K562 (cell line): ENCODE measurements at regions not wholly inside any gene's neighbourhood (a gene's known extent, or its start where the extent isn't known, plus 50 kb on each side); places are given as distances from the start of the nearest gene placed in this dataset.

Experiments
- ATAC-seq: fragments of 200-7000 bp; cut with Tn5 transposase; 3 replicates; pipeline ENCODE4 v1.9.1; 2020; ENCODE audit warnings: moderate library complexity
- BruUV-seq: library from RNA; stranded (reverse); fragments of 400-500 nt; replicated peaks from 2 replicates; lab custom pipeline; 2021; lab: Mats Ljungman, UMichigan
- CTCF ChIA-PET: fragments of 300-600 bp; formaldehyde crosslinking; extraction: SDS; loops from one replicate; lab custom pipeline; 2021; ENCODE audit warnings: low intra/inter-chr PET ratio; lab: Yijun Ruan, JAX
- POLR2A ChIA-PET: fragments of 300-600, 350-650 bp; sonication (Branson Sonifier 250); formaldehyde crosslinking; extraction: SDS; loops from one replicate; lab custom pipeline; 2021; ENCODE audit warnings: antibody characterized with exemption, inconsistent platforms; lab: Yijun Ruan, JAX
- DNase-seq, 4 experiments: peaks; one replicate each; pipeline versions ENCODE4 v3.0.0 to v3.0.0-alpha.2; 2011 to 2018; ENCODE audit warnings: low spot score in 3 of 4, mixed read lengths in 3 of 4; ENCODE audit errors: extremely low read depth in 1 of 4
- FAIRE-seq: peaks from 2 replicates; lab custom pipeline; 2011; peaks lifted over from hg19 to GRCh38; lab: Jason Lieb, UNC
- H2AFZ ChIP-seq: 2 replicates; pipeline ENCODE4 v1.6.0; 2011; ENCODE audit warnings: low read depth, low read length, control low read depth, inconsistent platforms
- H3K27ac ChIP-seq: fragments of 200-600 bp; 3 replicates; pipeline ENCODE4 v1.8.0; 2011; ENCODE audit warnings: low read depth, mild to moderate bottlenecking, control low read depth, inconsistent platforms, low read length, moderate library complexity, mixed read lengths; ENCODE audit errors: extremely low read depth
- H3K27me3 ChIP-seq, 2 experiments: fragments of 300-600 bp in 1 of 2; 2 replicates in 1 of 2; 3 replicates in 1 of 2; pipeline versions ENCODE4 v1.6.0 to v1.8.0; 2011; ENCODE audit warnings: inconsistent platforms in 2 of 2, low read length in 2 of 2, mild to moderate bottlenecking in 1 of 2, mixed read lengths in 1 of 2, moderate library complexity in 1 of 2; ENCODE audit not compliant: control insufficient read depth in 2 of 2, insufficient read depth in 2 of 2
- H3K36me3 ChIP-seq: fragments of 300-600 bp; 3 replicates; pipeline ENCODE4 v1.8.0; 2011; ENCODE audit warnings: mild to moderate bottlenecking, low read length, inconsistent platforms; ENCODE audit not compliant: control insufficient read depth, insufficient read depth
- H3K4me1 ChIP-seq, 2 experiments: fragments of 200-600 bp in 1 of 2; replicated peaks in 1 of 2; 2 replicates in 1 of 2; 3 replicates in 1 of 2; pipeline versions ENCODE4 v1.5.1 to v1.8.0; 2011; ENCODE audit warnings: inconsistent platforms in 2 of 2, low read length in 2 of 2, mild to moderate bottlenecking in 1 of 2, mixed read lengths in 1 of 2, moderate library complexity in 1 of 2; ENCODE audit not compliant: control insufficient read depth in 2 of 2, insufficient read depth in 2 of 2
- H3K4me2 ChIP-seq: 2 replicates; pipeline ENCODE4 v1.6.1; 2011; ENCODE audit warnings: low read length, control low read depth, inconsistent platforms, mixed read lengths; ENCODE audit not compliant: insufficient read depth
- H3K4me3 ChIP-seq: fragments of 200-600 bp; sonication (generic), shearing (Covaris generic); 2 replicates; pipeline ENCODE4 v1.5.1; 2016; ENCODE audit warnings: control low read depth, inconsistent platforms
- H3K79me2 ChIP-seq: fragments of 200-600 bp; 3 replicates; pipeline ENCODE4 v1.8.0; 2011; ENCODE audit warnings: low read length, inconsistent platforms; ENCODE audit not compliant: control insufficient read depth, insufficient read depth
- H3K9ac ChIP-seq, 2 experiments: 2 replicates each; pipeline versions ENCODE4 v1.6.0 to v1.6.1; 2011; ENCODE audit warnings: low read depth in 2 of 2, low read length in 2 of 2, control low read depth in 1 of 2, inconsistent platforms in 1 of 2, mild to moderate bottlenecking in 1 of 2, mixed read lengths in 1 of 2; ENCODE audit not compliant: insufficient read depth in 1 of 2
- H3K9me1 ChIP-seq: one replicate; pipeline ENCODE4 v1.6.0; 2011; ENCODE audit warnings: inconsistent platforms, mild to moderate bottlenecking, low read length, moderate library complexity; ENCODE audit not compliant: control insufficient read depth, insufficient read depth
- H3K9me3 ChIP-seq: replicated peaks from 2 replicates; pipeline ENCODE4 v1.5.1; 2011; ENCODE audit warnings: low read depth, low read length, inconsistent platforms; ENCODE audit not compliant: control insufficient read depth, insufficient read depth
- H4K20me1 ChIP-seq: replicated peaks from 2 replicates; pipeline ENCODE4 v1.6.1; 2011; ENCODE audit warnings: low read length, inconsistent platforms, mixed read lengths; ENCODE audit not compliant: control insufficient read depth, insufficient read depth
- ATF4 ChIP-seq: fragments of 450-650 bp; formaldehyde crosslinking; IDR thresholded peaks from 2 replicates; pipeline ENCODE4 v1.4.0; 2022; ENCODE audit warnings: mild to moderate bottlenecking, moderate library complexity
- KHSRP ChIP-seq: fragments of 450-650 bp; IDR thresholded peaks from 2 replicates; pipeline ENCODE4 v1.6.1; 2017
- ZHX1 ChIP-seq: fragments of 150-350 bp; conservative IDR thresholded peaks from 2 replicates; pipeline ENCODE4 v1.6.1; 2014; ENCODE audit warnings: low read length
- ZNF398 ChIP-seq: fragments of 250-450 bp; sonication (Bioruptor Pico); IDR thresholded peaks from 2 replicates; pipeline ENCODE4 v1.8.0; 2021; ENCODE audit warnings: moderate library complexity, mild to moderate bottlenecking, inconsistent platforms
- ZNF57 ChIP-seq: fragments of 450-650 bp; formaldehyde crosslinking; IDR thresholded peaks from 2 replicates; pipeline ENCODE4 v1.4.0; 2020; ENCODE audit warnings: mild to moderate bottlenecking, moderate library complexity
- WGBS: fragments of 100-300 bp; shearing (Covaris generic); methylation state at CpG from one replicate; pipeline ENCODE4 v1.1.6; 2016; ENCODE audit warnings: low coverage, mixed read lengths; ENCODE audit not compliant: insufficient coverage; ENCODE audit errors: missing lambda C conversion rate; 5-methylcytosine and 5-hydroxymethylcytosine counted together
- in situ Hi-C: fragments of 300-500 bp; cut with MboI; formaldehyde crosslinking; loops from 4 replicates; pipeline ENCODE4 v1.15.0; 2018; ENCODE audit warnings: inconsistent platforms, mixed read lengths
- intact Hi-C: fragments of 100-400 bp; cut with micrococcal nuclease; formaldehyde crosslinking; loops from 2 replicates; pipeline ENCODE4 v1.14.2; 2022

GRCh38 chr2:23244617-23245016 lies 140.4 kb upstream of the KLHL29 start (continued):
- TF ChIP-seq ZHX1: no peak

- DNase-seq (no peak), FAIRE-seq (no peak)
- no peaks in the 10 kb centered on the region for H3K79me2 ChIP-seq
- no peaks in the 10 kb centered on the region for H3K4me1 ChIP-seq
- H4K20me1 ChIP-seq: no peaks in the 10 kb centered on the region
- 0% methylated on average over 4 of the region's 4 CpGs for WGBS
- no peak overlapping the region for H3K4me2 ChIP-seq
- H3K36me3 ChIP-seq: no peaks in the 10 kb centered on the region
- TF ChIP-seq KHSRP (no peak), ZNF57 (CRISPR knock-in tag) (no peak), ZNF398 (CRISPR knock-in tag) (no peak), ATF4 (no peak)
- TF ChIP-seq, all 486 proteins: peak for 0
- no peaks in the 10 kb centered on the region for H3K9me3 ChIP-seq
- no peak overlapping the region for H3K27ac ChIP-seq
- ChIA-PET POLR2A (no interaction called here), CTCF (no interaction called here)
- H3K27me3 ChIP-seq: no peaks in the 10 kb centered on the region; a peak in 1 of 5 replicates
- BruUV-seq: no TSS peak
- no peak overlapping the region for H2AFZ ChIP-seq
- no peak overlapping the region for H3K4me3 ChIP-seq
- no peak overlapping the region for H3K9ac ChIP-seq
- in situ Hi-C loops (no loop called here), intact Hi-C loops (no loop called here)
- no peaks in the 10 kb centered on the region for H3K9me1 ChIP-seq
- ATAC-seq: no peak
Measured at GRCh38 chr2:23246992-23247683, 137.8 kb upstream of the KLHL29 start.
